B cell (primary cell): ENCODE measurements at regions not wholly inside any gene's neighbourhood (a gene's known extent, or its start where the extent isn't known, plus 50 kb on each side); places are given as distances from the start of the nearest gene placed in this dataset.

Source experiments
- ATAC-seq: fragments of 200-7000 bp; cut with Tn5 transposase; one replicate; pipeline ENCODE4 v1.10.0; 2021; ENCODE audit warnings: low read depth, mild to moderate bottlenecking, moderate number of reproducible peaks, moderate library complexity
- CTCF ChIA-PET: fragments of 350-600 bp; sonication (Branson Sonifier 250); formaldehyde crosslinking; loops from one replicate; lab custom pipeline; 2021; ENCODE audit warnings: antibody characterized with exemption, inconsistent platforms; lab: Charles Lee
- POLR2A ChIA-PET: fragments of 350-600 bp; sonication (Branson Sonifier 250); formaldehyde crosslinking; loops from one replicate; lab custom pipeline; 2021; ENCODE audit warnings: antibody characterized with exemption; lab: Charles Lee
- DNase-seq: peaks from one replicate; pipeline ENCODE4 v3.0.0; 2013
- H2AFZ ChIP-seq: 2 replicates; pipeline ENCODE4 v1.6.1; 2012; ENCODE audit warnings: mild to moderate bottlenecking, low read depth, low read length; ENCODE audit not compliant: insufficient read depth, poor library complexity, severe bottlenecking
- H3K27ac ChIP-seq, 2 donors: 1 replicate in 1 of 2; 2 replicates in 1 of 2; pipeline ENCODE4 v1.5.1; 2012 to 2013; ENCODE audit warnings: low read length in 2 of 2, mild to moderate bottlenecking in 2 of 2, moderate library complexity in 1 of 2
- H3K27me3 ChIP-seq, 4 experiments: fragments of 200-600 bp in 1 of 4; sonication (generic) in 1 of 4; replicated peaks in 1 of 4; 1 replicate in 2 of 4; 2 replicates in 2 of 4; pipeline versions ENCODE4 v1.6.1 to v1.7.0; 2013 to 2016; ENCODE audit warnings: low read length in 3 of 4, mild to moderate bottlenecking in 2 of 4, mixed read lengths in 1 of 4, moderate library complexity in 1 of 4; ENCODE audit not compliant: insufficient read depth in 4 of 4, control insufficient read depth in 3 of 4; ENCODE audit errors: control extremely low read depth in 1 of 4
- H3K36me3 ChIP-seq, 2 experiments: replicated peaks in 1 of 2; 1 replicate in 1 of 2; 2 replicates in 1 of 2; pipeline versions ENCODE4 v1.6.1 to v1.7.1; 2013; ENCODE audit warnings: low read length in 1 of 2; ENCODE audit not compliant: insufficient read depth in 2 of 2, control insufficient read depth in 1 of 2; ENCODE audit errors: control extremely low read depth in 1 of 2, extremely low read depth in 1 of 2
- H3K4me1 ChIP-seq, 2 donors: fragments of 200-600 bp in 1 of 2; sonication (generic) in 1 of 2; 1 replicate in 1 of 2; 2 replicates in 1 of 2; pipeline versions ENCODE4 v1.5.1 to v1.6.1; 2013 to 2017; ENCODE audit warnings: low read length in 2 of 2; ENCODE audit not compliant: control insufficient read depth in 2 of 2, insufficient read depth in 2 of 2
- H3K4me2 ChIP-seq: replicated peaks from 2 replicates; pipeline ENCODE3; 2012; ENCODE audit warnings: mild to moderate bottlenecking, low read depth, low read length; ENCODE audit not compliant: poor library complexity, severe bottlenecking
- H3K4me3 ChIP-seq, 5 experiments: fragments of 200-600 bp in 1 of 5; sonication (generic) in 1 of 5; 1 replicate in 3 of 5; 2 replicates in 2 of 5; pipeline versions ENCODE4 v1.5.1 to v1.7.0; 2011 to 2016; ENCODE audit warnings: low read length in 4 of 5, mild to moderate bottlenecking in 4 of 5, low read depth in 2 of 5, control low read depth in 1 of 5, moderate library complexity in 1 of 5; ENCODE audit not compliant: insufficient read depth in 1 of 5; ENCODE audit errors: control extremely low read depth in 1 of 5, extremely low read depth in 1 of 5
- H3K79me2 ChIP-seq: fragments of 200-600 bp; sonication (generic); one replicate; pipeline ENCODE4 v1.6.0; 2016; ENCODE audit warnings: low read length; ENCODE audit not compliant: control insufficient read depth, insufficient read depth
- H3K9ac ChIP-seq: fragments of 200-600 bp; sonication (generic); 2 replicates; pipeline ENCODE4 v1.6.1; 2017; ENCODE audit warnings: mild to moderate bottlenecking, low read length, moderate library complexity
- H3K9me3 ChIP-seq, 3 donors: one replicate each; pipeline versions ENCODE4 v1.6.1 to v1.7.1; 2013; ENCODE audit warnings: low read length in 2 of 3; ENCODE audit not compliant: control insufficient read depth in 2 of 3, insufficient read depth in 1 of 3; ENCODE audit errors: control extremely low read depth in 1 of 3
- H4K20me1 ChIP-seq: 2 replicates; pipeline ENCODE4 v1.6.0; 2012; ENCODE audit warnings: mild to moderate bottlenecking, low read length; ENCODE audit not compliant: insufficient read depth, control insufficient read depth, poor library complexity, severe bottlenecking
- H3K27ac Mint-ChIP-seq: one replicate; pipeline ENCODE4 v1.8.0; 2021; ENCODE audit warnings: mixed read lengths
- H3K27me3 Mint-ChIP-seq: one replicate; pipeline ENCODE4 v1.8.0; 2021; ENCODE audit warnings: mixed read lengths
- H3K4me1 Mint-ChIP-seq: one replicate; pipeline ENCODE4 v1.8.0; 2021; ENCODE audit warnings: mixed read lengths
- H3K4me3 Mint-ChIP-seq: one replicate; pipeline ENCODE4 v1.8.0; 2021; ENCODE audit warnings: mixed read lengths
- H3K9me3 Mint-ChIP-seq: one replicate; pipeline ENCODE4 v1.8.0; 2022; ENCODE audit warnings: mixed read lengths; ENCODE audit not compliant: insufficient read depth
- EZH2 ChIP-seq: IDR thresholded peaks from 2 replicates; pipeline ENCODE4 v1.6.1; 2012; ENCODE audit warnings: borderline replicate concordance, low read depth, mild to moderate bottlenecking, moderate library complexity, low read length; ENCODE audit not compliant: insufficient read depth, poor library complexity, severe bottlenecking
- WGBS: methylation state at CpG from one replicate; pipeline ENCODE4 v1.1.5; 2013; ENCODE audit warnings: missing lambda C conversion rate; ENCODE audit not compliant: insufficient coverage; 5-methylcytosine and 5-hydroxymethylcytosine counted together
- intact Hi-C: fragments of 100-400 bp; cut with micrococcal nuclease; formaldehyde crosslinking; loops from one replicate; pipeline ENCODE4 v1.10.0; 2022
- TF ChIP-seq, protein P1 (sequence below): fragments of 200-600 bp; IDR thresholded peaks from one replicate; pipeline ENCODE4 v1.8.0; 2022; ENCODE audit warnings: antibody characterized with exemption, mild to moderate bottlenecking

DNA sequence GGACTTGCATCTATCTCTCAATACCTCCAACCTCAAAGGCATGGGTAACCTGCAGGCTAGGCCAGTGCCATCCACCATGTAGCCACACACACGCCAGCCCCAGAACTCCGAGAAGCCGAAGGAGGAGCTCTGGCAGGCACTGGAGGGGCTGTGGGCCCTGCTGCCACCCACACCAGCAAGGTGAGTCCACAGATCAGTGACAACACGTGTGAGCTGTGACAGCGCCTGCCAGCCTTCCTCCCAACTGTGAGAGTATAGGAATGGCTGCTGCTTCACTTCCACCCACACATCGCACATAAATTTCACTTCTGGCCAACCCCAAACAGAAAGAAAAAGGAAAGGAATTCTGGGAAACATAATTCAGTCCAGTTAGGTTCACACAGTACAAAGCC, 422.6 kb downstream of the BCOR start:
- peaks cover 0 to 2% (median 0%) of the 10 kb centered on the region in 3 donors for H3K9me3 ChIP-seq
- H3K27me3 Mint-ChIP-seq: peaks cover 10% of the 10 kb centered on the region
- H3K4me1 Mint-ChIP-seq: no peaks in the 10 kb centered on the region
- H3K9me3 Mint-ChIP-seq: no peaks in the 10 kb centered on the region
- H2AFZ ChIP-seq: no peak overlapping the region
- WGBS: no CpG with 5 or more reads among the region's 6 CpGs
- ATAC-seq (no peak), DNase-seq (no peak)
- ChIA-PET CTCF (no interaction called here), POLR2A (no interaction called here)
- no peaks in the 10 kb centered on the region for H3K4me1 ChIP-seq
- H3K79me2 ChIP-seq: no peaks in the 10 kb centered on the region
- H3K9ac ChIP-seq: no peak overlapping the region
- no peaks in the 10 kb centered on the region for H3K27me3 ChIP-seq
- no peak overlapping the region for H3K4me3 ChIP-seq
- H3K27ac Mint-ChIP-seq: no peak overlapping the region
- H3K36me3 ChIP-seq: no peaks in the 10 kb centered on the region
- no peak overlapping the region for H3K4me2 ChIP-seq
- intact Hi-C loops: no loop called here
- H4K20me1 ChIP-seq: no peaks in the 10 kb centered on the region
- TF ChIP-seq, protein P1, sequence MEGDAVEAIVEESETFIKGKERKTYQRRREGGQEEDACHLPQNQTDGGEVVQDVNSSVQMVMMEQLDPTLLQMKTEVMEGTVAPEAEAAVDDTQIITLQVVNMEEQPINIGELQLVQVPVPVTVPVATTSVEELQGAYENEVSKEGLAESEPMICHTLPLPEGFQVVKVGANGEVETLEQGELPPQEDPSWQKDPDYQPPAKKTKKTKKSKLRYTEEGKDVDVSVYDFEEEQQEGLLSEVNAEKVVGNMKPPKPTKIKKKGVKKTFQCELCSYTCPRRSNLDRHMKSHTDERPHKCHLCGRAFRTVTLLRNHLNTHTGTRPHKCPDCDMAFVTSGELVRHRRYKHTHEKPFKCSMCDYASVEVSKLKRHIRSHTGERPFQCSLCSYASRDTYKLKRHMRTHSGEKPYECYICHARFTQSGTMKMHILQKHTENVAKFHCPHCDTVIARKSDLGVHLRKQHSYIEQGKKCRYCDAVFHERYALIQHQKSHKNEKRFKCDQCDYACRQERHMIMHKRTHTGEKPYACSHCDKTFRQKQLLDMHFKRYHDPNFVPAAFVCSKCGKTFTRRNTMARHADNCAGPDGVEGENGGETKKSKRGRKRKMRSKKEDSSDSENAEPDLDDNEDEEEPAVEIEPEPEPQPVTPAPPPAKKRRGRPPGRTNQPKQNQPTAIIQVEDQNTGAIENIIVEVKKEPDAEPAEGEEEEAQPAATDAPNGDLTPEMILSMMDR: no peak
- no peak for TF ChIP-seq EZH2
- H3K27ac ChIP-seq: no peak overlapping the region
- H3K4me3 Mint-ChIP-seq: no peak overlapping the region

GRCh38 chrX:39675619-39676018, 422.1 kb downstream of the BCOR start:
- DNase-seq (no peak), ATAC-seq (no peak)
- Histone ChIP-seq H3K4me3 (no peak overlapping the region), H3K36me3 (no peaks in the 10 kb centered on the region), H2AFZ (no peak overlapping the region), H3K9ac (no peak overlapping the region), H3K4me2 (no peak overlapping the region), H3K27ac (no peak overlapping the region), H3K4me1 (no peaks in the 10 kb centered on the region), H3K27me3 (no peaks in the 10 kb centered on the region), H3K9me3 (peaks cover 0 to 2% (median 0%) of the 10 kb centered on the region in 3 donors), H4K20me1 (no peaks in the 10 kb centered on the region), H3K79me2 (no peaks in the 10 kb centered on the region)
- WGBS: no CpG with 5 or more reads among the region's 2 CpGs
- intact Hi-C loops: no loop called here
- ChIA-PET POLR2A (no interaction called here), CTCF (no interaction called here)
- H3K27me3 Mint-ChIP-seq: peaks cover 10% of the 10 kb centered on the region
- no peak overlapping the region for H3K27ac Mint-ChIP-seq
- H3K9me3 Mint-ChIP-seq: no peaks in the 10 kb centered on the region
- no peak for TF ChIP-seq EZH2
- TF ChIP-seq, protein P1: no peak
- no peaks in the 10 kb centered on the region for H3K4me1 Mint-ChIP-seq
- no peak overlapping the region for H3K4me3 Mint-ChIP-seq
